GM06990 (cell line): ENCODE measurements at regions not wholly inside any gene's neighbourhood (a gene's known extent, or its start where the extent isn't known, plus 50 kb on each side); places are given as distances from the start of the nearest gene placed in this dataset.
"Not testable (repeated sequence)": the region's sequence is repeated elsewhere in the genome, so short reads cannot be mapped to it uniquely, and the experiment has no call there.

Source experiments
- DNase-seq: peaks from one replicate; pipeline ENCODE4 v3.0.0-alpha.2; 2011; ENCODE audit not compliant: insufficient read length; ENCODE audit errors: extremely low read depth
- H3K27me3 ChIP-seq: replicated peaks from 2 replicates; pipeline ENCODE4 v1.6.0; 2011; ENCODE audit warnings: low read length; ENCODE audit not compliant: control insufficient read depth, insufficient read depth
- H3K36me3 ChIP-seq: 2 replicates; pipeline ENCODE4 v1.5.1; 2011; ENCODE audit warnings: low read length; ENCODE audit not compliant: control insufficient read depth, insufficient read depth
- H3K4me3 ChIP-seq: replicated peaks from 2 replicates; pipeline ENCODE4 v1.5.1; 2011; ENCODE audit warnings: low read depth, mild to moderate bottlenecking, control low read depth, low read length
- CTCF ChIP-seq: IDR thresholded peaks from 2 replicates; pipeline ENCODE4 v1.5.1; 2011; ENCODE audit warnings: low read length, control low read depth, mild to moderate bottlenecking, inconsistent platforms; ENCODE audit not compliant: insufficient read depth, poor library complexity, severe bottlenecking

- TF ChIP-seq CTCF: no peak
- H3K36me3 ChIP-seq: no peaks in the 10 kb centered on the region
- no peak overlapping the region for H3K4me3 ChIP-seq
- DNase-seq: no peak
- H3K27me3 ChIP-seq: 0 out of 2 replicates have a peak, but pooled peaks cover 2% of the 10 kb centered on the region
Measured at GRCh38 chr7:11256501-11256900, 282.8 kb downstream of the PHF14 start.

DNA sequence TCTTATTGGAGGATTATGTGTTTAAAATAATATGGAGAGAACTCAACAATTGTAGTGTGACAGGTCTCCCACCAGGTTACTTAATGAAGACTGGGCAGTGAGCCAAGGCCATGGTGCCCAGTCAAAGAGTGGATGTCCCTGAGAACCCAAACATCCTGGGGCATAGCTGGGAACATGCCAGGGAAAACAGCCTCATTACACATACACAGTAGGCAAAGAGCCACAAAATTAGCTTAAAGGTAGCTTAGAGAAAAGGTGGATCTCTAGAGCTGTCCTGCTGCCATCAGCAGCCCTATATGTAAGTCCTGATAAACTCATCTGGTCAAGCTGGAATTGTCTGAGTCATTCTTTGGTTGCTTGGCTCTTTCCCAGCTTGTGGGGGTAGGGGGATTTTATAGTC is 287.8 kb downstream of the PHF14 start:
- TF ChIP-seq CTCF: no peak
- Histone ChIP-seq H3K4me3 (no peak overlapping the region), H3K36me3 (no peaks in the 10 kb centered on the region), H3K27me3 (0 out of 2 replicates have a peak, but pooled peaks cover 2% of the 10 kb centered on the region)
- no peak for DNase-seq

DNA sequence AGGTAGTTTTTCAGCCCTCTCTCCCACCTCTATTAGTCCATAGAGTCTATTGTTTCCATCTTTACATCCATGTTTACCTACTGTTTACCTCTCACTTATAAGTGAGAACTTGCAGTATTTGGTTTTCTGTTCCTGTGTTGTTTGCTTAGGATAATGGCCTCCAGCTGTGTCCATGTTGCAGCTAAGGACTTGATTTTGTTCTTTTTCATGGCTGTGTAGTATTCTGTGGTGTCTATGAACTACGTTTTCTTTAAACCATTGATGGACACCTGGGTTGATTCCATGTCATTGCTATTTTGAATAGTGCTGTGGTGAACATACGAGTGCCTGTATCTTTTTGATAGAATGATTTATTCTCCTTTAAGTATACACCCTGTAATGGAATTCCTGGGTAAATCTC is 292.4 kb downstream of the PHF14 start:
- no peaks in the 10 kb centered on the region for H3K36me3 ChIP-seq
- H3K27me3 ChIP-seq: no peaks in the 10 kb centered on the region
- DNase-seq: no peak
- no peak for TF ChIP-seq CTCF
- no peak overlapping the region for H3K4me3 ChIP-seq

- Histone ChIP-seq H3K4me3 (no peak overlapping the region), H3K36me3 (no peaks in the 10 kb centered on the region), H3K27me3 (no peaks in the 10 kb centered on the region)
- DNase-seq: no peak
- TF ChIP-seq CTCF: no peak
Measured at GRCh38 chr7:11272352-11272751, 298.7 kb downstream of the PHF14 start.

DNA sequence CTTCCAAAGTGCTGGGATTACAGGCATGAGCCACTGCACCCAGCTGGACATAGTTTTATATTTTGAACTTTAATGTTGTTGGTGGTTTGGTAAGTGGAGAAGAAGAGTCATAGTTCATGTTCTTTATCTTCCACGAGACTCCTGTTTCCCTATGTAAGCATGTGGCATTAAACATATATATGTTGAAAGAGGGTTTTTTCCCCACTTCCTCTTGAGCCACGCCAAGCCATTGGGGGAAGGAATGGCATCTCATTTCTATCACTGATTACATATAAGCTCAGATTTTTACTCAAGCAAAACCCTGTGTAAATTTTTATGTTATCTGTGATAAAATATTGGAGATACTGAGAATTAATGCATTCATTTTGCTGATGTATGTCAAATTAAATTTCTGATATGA is 300.4 kb downstream of the PHF14 start:
- Histone ChIP-seq H3K27me3 (no peaks in the 10 kb centered on the region), H3K4me3 (no peak overlapping the region), H3K36me3 (no peaks in the 10 kb centered on the region)
- TF ChIP-seq CTCF: no peak
- no peak for DNase-seq

DNA sequence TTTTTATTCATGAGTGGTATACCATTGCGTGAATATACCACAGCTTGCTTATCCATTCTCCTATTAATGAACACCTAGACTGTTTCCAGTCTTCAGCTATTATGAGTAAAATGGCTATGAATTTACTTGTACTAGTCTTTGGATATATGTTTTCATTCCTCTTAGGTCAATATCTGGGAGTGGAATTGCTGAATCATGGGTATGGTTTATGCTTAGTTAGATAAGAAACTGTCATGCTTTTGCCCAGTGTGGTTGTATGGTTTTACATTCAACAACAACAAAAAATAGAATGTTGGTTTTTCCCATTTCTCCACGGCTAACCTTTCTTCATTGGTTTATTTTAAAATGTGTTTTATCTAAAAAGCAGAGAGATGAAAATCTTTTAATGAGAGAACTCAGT is 308.3 kb downstream of the PHF14 start:
- H3K36me3 ChIP-seq: no peaks in the 10 kb centered on the region
- no peak for DNase-seq
- no peak overlapping the region for H3K4me3 ChIP-seq
- no peaks in the 10 kb centered on the region for H3K27me3 ChIP-seq
- TF ChIP-seq CTCF: no peak

DNA sequence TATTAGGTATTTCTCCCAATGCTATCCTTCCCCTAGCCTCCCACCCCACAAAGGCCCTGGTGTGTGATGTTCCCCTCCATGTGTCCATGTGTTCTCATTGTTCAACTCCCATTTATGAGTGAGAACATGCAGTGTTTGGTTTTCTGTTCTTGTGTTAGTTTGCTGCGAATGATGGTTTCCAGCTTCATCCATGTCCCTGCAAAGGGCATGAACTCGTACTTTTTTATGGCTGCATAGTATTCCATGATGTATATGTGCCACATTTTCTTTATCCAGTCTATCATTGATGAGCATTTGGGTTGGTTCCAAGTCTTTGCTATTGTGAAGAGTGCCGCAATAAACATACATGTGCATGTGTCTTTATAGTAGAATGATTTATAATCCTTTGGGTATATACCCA is 309.9 kb downstream of the PHF14 start:
- not testable (repeated sequence) for H3K4me3 ChIP-seq, H3K36me3 ChIP-seq

More for the DNA sequence above, 309.9 kb downstream of the PHF14 start:
- not testable (repeated sequence) for H3K27me3 ChIP-seq, DNase-seq
